Transverse colon (tissue), 4 donors: ENCODE measurements at regions not wholly inside any gene's neighbourhood (a gene's known extent, or its start where the extent isn't known, plus 50 kb on each side); places are given as distances from the start of the nearest gene placed in this dataset.

Experiments used
- EP300 ChIP-seq: sonication (generic); formaldehyde crosslinking; IDR thresholded peaks from one replicate; pipeline ENCODE4 v1.6.1; 2017; ENCODE audit warnings: antibody characterized with exemption, low read depth
- POLR2A ChIP-seq: fragments of 450-650 bp; IDR thresholded peaks from one replicate; pipeline ENCODE4 v1.6.1; 2016; ENCODE audit warnings: antibody characterized with exemption, mild to moderate bottlenecking, moderate library complexity
- POLR2AphosphoS5 ChIP-seq, 3 donors: sonication (generic); formaldehyde crosslinking; IDR thresholded peaks; one replicate each; pipeline ENCODE4 v1.6.1; 2016; ENCODE audit warnings: antibody characterized with exemption in 3 of 3
- TF ChIP-seq, protein P1 (sequence below), 5 experiments: fragments of 200-600 bp in 3 of 5; fragments of 450-650 bp in 2 of 5; sonication (generic) in 3 of 5; IDR thresholded peaks; 1 replicate in 2 of 5; 2 replicates in 3 of 5; pipeline ENCODE4 v1.5.1; 2016 to 2017; ENCODE audit warnings: antibody characterized with exemption in 5 of 5, inconsistent platforms in 3 of 5, mild to moderate bottlenecking in 2 of 5, moderate library complexity in 1 of 5

DNA sequence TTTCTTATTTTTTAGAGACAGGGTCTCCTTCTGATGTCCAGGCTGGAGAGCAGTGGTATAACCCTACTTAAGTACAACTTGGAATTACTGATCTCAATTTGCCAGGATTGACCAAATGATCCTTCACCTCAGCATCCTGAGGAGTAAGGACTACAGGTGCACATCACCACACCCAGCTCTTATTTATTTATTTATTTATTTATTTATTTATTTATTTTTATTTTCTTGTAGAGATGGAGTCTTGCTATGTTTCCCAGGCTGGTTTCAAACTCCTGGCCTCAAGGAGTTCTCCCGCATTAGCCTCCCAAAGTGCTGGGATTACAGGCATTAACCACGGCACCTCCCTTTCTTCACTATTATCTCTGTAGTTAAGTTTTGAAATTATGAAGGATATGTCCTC is 117.5 kb upstream of the NEGR1 start:
- TF ChIP-seq, protein P1, sequence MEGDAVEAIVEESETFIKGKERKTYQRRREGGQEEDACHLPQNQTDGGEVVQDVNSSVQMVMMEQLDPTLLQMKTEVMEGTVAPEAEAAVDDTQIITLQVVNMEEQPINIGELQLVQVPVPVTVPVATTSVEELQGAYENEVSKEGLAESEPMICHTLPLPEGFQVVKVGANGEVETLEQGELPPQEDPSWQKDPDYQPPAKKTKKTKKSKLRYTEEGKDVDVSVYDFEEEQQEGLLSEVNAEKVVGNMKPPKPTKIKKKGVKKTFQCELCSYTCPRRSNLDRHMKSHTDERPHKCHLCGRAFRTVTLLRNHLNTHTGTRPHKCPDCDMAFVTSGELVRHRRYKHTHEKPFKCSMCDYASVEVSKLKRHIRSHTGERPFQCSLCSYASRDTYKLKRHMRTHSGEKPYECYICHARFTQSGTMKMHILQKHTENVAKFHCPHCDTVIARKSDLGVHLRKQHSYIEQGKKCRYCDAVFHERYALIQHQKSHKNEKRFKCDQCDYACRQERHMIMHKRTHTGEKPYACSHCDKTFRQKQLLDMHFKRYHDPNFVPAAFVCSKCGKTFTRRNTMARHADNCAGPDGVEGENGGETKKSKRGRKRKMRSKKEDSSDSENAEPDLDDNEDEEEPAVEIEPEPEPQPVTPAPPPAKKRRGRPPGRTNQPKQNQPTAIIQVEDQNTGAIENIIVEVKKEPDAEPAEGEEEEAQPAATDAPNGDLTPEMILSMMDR (IDR thresholded peaks at IDR 0.05) = no peak
- no peak for TF ChIP-seq POLR2AphosphoS5 (IDR thresholded peaks at IDR 0.05)
- TF ChIP-seq POLR2A = no peak
- TF ChIP-seq EP300 = no peak
